ENCODE measurements at regions not wholly inside any gene's neighbourhood (a gene's known extent, or its start where the extent isn't known, plus 50 kb on each side); places are given as distances from the start of the nearest gene placed in this dataset.

DNA sequence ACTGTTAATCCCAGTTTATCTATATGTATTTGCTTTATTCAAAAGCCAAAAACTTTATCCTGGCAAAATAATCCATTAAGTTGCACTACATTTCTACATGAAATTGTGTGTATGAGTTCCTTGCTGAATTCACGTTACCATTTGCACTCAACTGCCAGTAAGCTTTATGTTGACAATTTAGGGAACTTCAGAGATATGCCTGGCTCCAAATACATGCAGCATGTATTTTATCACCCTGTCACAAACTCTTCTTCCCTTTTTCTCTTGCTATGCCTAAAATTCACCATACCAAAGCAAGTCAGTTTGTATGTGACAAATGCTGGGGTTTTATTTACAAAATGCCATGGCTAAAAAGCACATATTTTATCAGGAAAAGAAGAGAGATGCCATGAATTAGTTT, 157.6 kb upstream of the CDH2 start:
- TF ChIP-seq CHD2 (IDR thresholded peaks at IDR 0.05; ENCODE audit: low read length) (no peak), POLR2AphosphoS5 (IDR thresholded peaks at IDR 0.05; ENCODE audit: low read depth, low read length) (no peak), BRCA1 (IDR thresholded peaks at IDR 0.05; ENCODE audit: low read depth, low read length) (no peak), POLR2A (IDR thresholded peaks at IDR 0.05; ENCODE audit: control extremely low read depth in 1 of 2, low read depth in 2 of 2, low read length in 2 of 2) (no peak), CBX5 (IDR thresholded peaks at IDR 0.05; ENCODE audit: low read depth, low read length) (no peak), TCF12 (IDR thresholded peaks at IDR 0.05; ENCODE audit: low read depth, low read length) (no peak), JUN (IDR thresholded peaks at IDR 0.05; ENCODE audit: low read depth, low read length) (no peak)
- TF ChIP-seq, protein P1, sequence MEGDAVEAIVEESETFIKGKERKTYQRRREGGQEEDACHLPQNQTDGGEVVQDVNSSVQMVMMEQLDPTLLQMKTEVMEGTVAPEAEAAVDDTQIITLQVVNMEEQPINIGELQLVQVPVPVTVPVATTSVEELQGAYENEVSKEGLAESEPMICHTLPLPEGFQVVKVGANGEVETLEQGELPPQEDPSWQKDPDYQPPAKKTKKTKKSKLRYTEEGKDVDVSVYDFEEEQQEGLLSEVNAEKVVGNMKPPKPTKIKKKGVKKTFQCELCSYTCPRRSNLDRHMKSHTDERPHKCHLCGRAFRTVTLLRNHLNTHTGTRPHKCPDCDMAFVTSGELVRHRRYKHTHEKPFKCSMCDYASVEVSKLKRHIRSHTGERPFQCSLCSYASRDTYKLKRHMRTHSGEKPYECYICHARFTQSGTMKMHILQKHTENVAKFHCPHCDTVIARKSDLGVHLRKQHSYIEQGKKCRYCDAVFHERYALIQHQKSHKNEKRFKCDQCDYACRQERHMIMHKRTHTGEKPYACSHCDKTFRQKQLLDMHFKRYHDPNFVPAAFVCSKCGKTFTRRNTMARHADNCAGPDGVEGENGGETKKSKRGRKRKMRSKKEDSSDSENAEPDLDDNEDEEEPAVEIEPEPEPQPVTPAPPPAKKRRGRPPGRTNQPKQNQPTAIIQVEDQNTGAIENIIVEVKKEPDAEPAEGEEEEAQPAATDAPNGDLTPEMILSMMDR (IDR thresholded peaks at IDR 0.05; ENCODE audit: control extremely low read depth in 1 of 3, insufficient read depth in 1 of 3, low read depth in 1 of 3, low read length in 3 of 3), result no peak
- TF ChIP-seq, protein P2, sequence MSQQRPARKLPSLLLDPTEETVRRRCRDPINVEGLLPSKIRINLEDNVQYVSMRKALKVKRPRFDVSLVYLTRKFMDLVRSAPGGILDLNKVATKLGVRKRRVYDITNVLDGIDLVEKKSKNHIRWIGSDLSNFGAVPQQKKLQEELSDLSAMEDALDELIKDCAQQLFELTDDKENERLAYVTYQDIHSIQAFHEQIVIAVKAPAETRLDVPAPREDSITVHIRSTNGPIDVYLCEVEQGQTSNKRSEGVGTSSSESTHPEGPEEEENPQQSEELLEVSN (IDR thresholded peaks at IDR 0.05), result no peak
- TF ChIP-seq, protein P3, sequence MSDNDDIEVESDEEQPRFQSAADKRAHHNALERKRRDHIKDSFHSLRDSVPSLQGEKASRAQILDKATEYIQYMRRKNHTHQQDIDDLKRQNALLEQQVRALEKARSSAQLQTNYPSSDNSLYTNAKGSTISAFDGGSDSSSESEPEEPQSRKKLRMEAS (IDR thresholded peaks at IDR 0.05), result no peak
